ENCODE measurements at regions not wholly inside any gene's neighbourhood (a gene's known extent, or its start where the extent isn't known, plus 50 kb on each side); places are given as distances from the start of the nearest gene placed in this dataset.

- TF ChIP-seq CTCF (IDR thresholded peaks at IDR 0.05): no peak
- no peak for TF ChIP-seq POLR2A (IDR thresholded peaks at IDR 0.05)
Observed at GRCh38 chr13:68745502-68745901, 1362.1 kb upstream of the ATXN8OS start.

All from transverse colon (tissue), 3 donors.